HG03196 (cell line): ENCODE measurements at regions not wholly inside any gene's neighbourhood (a gene's known extent, or its start where the extent isn't known, plus 50 kb on each side); places are given as distances from the start of the nearest gene placed in this dataset.
"Not testable (repeated sequence)": the region's sequence is repeated elsewhere in the genome, so short reads cannot be mapped to it uniquely, and the experiment has no call there.

Experiments
- ATAC-seq: cut with Tn5 transposase; IDR thresholded peaks from one replicate; pipeline ENCODE4 v1.9.1; 2021; ENCODE audit not compliant: unreplicated experiment

DNA sequence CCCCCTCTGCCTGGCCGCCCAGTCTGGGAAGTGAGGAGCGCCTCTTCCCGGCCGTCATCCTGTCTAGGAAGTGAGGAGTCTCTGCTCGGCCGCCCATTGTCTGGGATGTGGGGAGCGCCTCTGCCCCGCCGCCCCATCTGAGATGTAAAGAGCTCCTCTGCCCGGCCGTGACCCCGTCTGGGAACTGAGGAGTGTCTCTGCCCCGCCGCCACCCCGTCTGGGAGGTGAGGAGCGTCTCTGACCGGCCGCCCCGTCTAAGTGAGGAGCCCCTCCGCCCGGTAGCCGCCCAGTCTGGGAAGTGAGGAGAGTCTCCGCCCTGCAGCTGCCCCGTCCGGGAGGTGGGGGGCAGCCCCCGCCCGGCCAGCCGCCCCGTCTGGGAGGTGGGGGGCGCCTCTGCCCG lies 228.9 kb downstream of the RPIA start:
- not testable (repeated sequence) for ATAC-seq

DNA sequence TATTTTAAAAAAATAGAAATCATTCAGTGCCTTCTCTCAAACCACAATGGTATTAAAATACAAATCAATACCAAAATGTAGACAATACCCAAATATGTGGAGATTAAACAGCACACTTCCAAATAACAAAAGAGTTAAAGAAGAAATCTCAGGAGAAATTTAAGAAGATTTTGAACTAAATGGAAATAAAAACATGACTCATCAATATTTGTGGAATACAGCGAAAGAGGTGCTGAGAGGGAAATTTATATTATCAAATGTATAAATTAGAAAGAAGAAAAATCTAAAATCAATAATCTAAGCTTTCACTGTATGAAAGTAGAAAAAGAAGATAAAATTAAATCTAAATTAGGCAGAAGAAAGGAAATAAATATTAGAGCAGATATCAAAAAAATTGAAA lies 233.1 kb downstream of the RPIA start:
- ATAC-seq = no peak

DNA sequence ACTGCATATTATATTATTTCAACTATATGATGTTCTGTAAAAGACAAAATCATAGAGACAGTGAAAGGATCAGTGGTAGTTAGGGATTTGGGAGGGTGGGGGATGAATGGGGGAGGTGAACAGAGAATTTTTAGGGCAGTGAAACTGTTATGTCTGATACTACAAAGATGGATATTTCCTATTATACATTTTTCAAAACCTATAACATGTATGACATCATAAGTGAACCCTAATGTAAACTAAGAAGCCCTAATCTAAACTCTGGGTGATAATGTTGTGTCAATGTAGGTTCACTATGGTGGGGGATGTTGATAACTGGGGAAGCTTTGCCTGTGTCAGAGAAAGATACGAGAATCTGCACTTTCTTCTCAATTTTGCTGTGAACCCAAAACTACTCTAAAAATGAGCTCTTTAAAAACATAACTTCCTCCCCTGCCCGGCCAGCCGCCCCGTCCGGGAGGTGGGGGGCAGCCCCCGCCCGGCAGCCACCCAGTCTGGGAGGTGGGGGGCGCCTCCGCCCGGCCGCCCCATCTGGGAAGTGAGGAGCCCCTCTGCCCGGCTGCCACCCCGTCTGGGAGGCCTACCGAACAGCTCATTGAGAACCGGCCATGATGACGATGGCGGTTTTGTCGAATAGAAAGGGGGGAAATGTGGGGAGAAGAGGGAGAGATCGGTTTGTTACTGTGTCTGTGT lies 234.4 kb downstream of the RPIA start:
- ATAC-seq = no peak

DNA sequence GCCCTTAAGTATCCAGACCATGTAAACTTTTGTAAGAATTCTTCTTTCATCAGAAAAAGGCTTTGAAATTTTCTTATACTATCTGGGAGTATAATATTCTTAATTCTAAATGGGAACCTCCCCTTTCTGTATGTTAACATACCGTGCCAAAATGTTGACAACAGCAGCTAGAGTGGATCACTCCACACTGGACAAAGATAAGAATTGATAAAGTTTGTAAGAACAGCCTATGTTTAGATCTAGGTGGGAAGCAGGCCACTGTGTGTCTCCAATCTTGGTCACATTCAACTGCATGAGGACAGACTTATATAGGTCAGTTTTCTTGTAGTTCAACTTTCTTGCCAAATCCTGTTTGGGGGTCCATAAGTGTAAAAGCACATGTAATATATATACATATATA lies 235.7 kb downstream of the RPIA start:
- ATAC-seq = no peak

DNA sequence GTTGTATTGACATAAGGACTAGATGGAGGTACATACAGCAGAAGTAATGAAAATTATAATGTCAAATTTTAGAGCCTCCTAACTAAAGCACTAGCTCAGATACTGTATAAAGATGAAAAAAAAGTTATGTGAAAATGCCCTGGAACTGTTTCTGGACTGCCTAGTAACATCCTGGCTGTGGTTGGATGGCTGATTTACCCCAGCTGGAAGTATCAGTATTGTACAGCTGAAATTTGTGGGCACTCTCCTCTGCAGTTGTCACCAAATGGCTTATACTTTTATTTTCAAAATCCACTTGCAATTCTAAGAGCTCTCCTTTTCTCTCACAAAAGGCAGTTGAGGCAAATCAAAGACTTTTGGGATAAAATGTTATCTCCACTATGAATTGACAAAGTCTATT lies 239.2 kb downstream of the RPIA start:
- no peak for ATAC-seq

GRCh38 chr2:88932686-88933085 lies 241.2 kb downstream of the RPIA start:
- no peak for ATAC-seq

DNA sequence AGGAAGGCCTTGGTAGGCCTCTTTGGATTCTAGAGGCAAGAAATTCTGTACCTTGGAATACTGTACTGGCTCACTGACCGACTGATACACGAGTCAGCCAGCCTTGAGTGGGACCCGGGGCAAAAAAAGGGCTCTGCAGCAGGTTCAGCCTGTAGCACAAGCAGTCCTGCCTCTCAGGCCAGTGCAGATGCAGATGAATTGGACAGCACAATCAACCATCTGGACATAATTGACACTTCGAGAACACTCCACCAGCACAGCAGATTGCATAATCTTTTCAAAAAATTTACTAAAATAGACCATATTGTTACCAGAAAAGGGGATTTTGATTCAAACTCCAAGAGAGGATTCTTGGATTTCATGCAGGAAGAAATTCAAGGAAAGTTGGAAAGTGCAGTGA lies 241.6 kb downstream of the RPIA start:
- ATAC-seq = no peak

- ATAC-seq = no peak
These were observed 242.5 kb downstream of the RPIA start for GRCh38 chr2:88933980-88934379.

DNA sequence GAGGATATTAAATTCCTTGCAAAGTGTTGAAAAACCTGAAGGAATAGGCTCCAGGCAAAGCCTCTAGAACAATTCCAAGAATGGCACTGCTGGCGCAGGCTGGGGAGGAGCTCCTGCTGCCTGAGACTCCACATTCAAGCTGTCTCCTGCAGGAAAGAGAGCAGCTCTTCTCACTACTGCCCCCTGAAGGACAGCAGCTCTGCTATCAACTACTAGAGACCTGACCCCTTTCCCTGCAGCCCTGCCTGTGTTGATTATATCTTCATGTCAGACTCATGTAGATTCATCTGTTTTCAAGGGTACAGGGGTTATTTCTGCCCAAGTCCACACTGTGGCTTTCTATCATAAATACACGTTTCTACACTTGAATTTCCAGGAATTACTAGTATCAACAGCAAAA lies 249.7 kb downstream of the RPIA start:
- ATAC-seq = not testable (repeated sequence)

GRCh38 chr2:88942798-88943197 lies 251.3 kb downstream of the RPIA start:
- ATAC-seq = no peak

- no peak for ATAC-seq
These were observed 257.9 kb downstream of the RPIA start for GRCh38 chr2:88949336-88949735.

DNA sequence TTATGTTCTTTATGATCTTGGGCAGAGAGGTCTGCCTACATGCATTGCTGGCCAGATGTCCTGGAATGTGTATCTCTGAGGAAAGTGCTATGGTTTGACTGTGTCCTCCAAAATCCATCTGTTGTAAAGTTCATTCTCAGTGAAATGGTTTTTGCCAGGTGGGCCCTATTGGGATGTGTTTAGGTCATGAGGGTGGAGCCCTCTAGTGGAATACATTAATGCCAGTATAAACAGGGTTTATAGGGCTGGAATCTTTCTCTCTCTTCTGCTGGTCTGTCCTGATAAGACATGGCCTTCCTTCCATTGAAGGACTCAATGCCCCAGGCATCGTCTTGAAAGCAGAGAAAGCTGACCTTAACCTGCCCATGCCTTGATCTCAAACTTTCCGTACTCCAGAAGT lies 258.5 kb downstream of the RPIA start:
- ATAC-seq = no peak

DNA sequence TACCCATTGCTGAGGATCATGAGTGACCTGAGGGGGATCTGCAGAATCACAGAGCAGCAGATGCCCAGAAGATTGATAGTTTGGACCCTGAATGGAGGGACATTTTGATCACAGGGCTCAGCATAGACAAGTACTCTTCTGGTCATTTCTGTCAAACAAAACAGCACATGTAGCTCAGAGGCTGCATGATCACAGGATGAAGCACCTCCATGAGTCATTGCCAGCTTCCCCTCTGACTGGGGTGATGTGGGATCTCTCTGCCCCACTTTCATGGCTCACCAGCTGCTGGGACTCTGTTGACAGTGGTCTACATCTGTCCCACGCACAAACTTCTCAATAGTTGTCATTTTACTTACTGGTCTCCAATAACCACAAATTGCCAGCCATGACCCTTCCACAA lies 264.1 kb downstream of the RPIA start:
- ATAC-seq = no peak

GRCh38 chr2:88959480-88960204 lies 268.2 kb downstream of the RPIA start:
- no peak for ATAC-seq

- ATAC-seq = not testable (repeated sequence)
These were observed 269.9 kb downstream of the RPIA start for GRCh38 chr2:88961323-88961722.

DNA sequence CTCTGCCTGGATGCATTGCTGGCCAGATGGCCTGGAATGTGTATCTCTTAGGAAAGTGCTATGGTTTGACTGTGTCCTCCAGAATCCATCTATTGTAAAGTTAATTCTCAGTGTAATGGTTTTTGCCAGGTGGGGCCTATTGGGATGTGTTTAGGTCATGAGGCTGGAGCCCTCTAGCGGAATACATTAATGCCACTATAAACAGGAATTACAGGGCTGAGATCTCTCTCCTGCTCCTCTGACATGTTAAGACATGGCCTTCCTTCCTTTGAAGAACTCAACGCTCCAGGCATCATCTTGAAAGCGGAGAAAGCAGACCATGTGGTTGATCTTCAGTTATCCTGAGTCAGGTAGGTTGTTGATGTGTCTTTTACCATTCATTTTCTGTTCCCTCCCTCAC lies 276.4 kb downstream of the RPIA start:
- no peak for ATAC-seq

DNA sequence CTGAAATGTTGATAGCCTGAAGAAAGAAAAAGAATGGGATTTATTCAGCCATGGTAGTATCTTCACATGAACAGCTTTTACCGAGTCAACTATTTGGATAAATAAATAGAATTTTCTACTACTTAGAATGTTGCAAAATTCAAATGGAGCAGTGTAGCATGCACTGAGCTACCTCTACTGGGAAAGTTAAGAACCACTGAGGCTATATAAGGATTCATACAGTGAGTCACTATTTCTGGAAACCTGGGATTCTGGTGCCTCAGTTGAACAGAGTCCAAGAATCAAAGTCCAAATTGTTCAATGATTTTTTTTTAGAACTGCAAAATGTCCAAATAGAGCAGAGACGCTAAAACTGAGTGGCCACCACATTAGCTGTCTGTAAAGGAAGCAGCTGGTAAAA lies 286.5 kb downstream of the RPIA start:
- ATAC-seq = not testable (repeated sequence)

GRCh38 chr2:88978446-88978845 lies 287.0 kb downstream of the RPIA start:
- ATAC-seq = not testable (repeated sequence)

DNA sequence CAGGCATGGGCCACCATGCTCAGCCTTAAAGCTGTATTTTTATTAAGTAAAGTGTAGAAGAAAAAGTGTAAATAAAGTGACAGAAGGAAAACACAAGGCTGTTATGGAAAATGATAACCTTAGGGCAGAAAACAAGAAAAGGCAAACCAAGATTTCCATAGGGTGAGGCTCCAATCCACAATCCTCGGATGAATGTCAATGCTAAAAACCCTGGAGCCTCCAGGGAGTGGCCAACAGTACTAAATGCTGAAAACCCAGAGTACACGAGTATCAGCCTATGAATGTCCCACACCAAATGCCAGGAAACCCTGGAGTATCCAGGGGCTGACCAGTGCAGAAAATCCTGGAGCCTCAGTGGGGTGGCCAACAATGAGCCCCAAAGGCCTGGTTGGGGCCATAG lies 292.6 kb downstream of the RPIA start:
- not testable (repeated sequence) for ATAC-seq

GRCh38 chr2:88986721-88987330 lies 295.4 kb downstream of the RPIA start:
- not testable (repeated sequence) for ATAC-seq

DNA sequence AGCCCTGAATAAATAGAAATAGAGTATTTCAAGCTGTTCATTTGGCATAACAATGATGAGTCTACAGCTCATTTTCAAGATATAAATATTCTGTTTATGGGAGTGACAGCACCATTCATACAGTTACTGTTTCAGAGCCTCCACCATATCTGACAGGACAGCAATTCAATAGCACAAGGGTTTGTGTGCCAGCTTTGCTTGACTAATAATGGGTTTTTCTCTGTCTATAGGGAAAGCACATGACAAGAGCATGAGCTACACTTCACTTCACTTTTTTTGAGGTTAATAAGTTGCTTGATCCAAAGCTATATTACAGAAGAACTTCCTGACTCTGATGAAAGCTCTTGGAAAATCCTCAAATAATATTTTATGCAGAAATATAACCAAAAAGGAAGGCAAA lies 297.1 kb downstream of the RPIA start:
- not testable (repeated sequence) for ATAC-seq

DNA sequence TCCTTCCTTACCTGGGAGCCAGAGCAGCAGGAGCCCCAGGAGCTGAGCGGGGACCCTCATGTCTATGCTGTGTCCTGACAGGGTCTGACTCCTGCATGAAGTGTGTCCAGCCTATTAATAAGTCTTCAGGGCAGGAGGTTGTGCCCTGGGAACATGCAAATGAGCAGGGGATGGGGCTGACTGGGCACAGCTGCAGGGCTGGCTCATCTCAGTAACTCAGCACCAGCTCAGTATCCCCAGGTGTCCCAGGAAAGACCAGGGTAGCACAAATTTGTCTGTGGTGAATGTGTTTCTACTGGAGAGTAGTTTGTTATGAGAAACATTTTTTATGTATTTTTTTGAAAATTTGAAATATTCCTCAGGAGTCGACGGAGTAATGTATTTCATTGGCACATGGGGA lies 301.3 kb downstream of the RPIA start:
- ATAC-seq = not testable (repeated sequence)
